ENCODE measurements at regions not wholly inside any gene's neighbourhood (a gene's known extent, or its start where the extent isn't known, plus 50 kb on each side); places are given as distances from the start of the nearest gene placed in this dataset.

DNA sequence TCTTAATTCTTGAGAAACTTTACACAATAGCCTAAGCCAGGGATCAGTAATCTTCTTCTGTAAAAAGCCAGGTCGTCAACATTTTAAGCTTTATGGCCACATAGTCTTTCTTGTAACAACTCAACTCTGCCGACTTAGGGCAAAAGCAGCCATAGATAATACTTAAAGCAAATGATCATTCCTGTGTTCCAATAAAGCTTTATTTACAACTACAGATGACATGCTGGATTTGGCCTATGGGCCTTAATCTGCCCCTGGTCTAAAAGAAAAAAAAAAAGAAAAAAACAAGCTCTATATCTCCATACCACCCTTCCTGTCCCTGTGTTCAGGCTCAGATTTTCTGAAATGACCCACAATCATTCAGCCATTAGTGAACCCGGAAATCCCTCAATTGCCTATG lies 220.3 kb downstream of the ENC1 start:
- ChIA-PET CTCF (interaction anchor here (1.0 to 3.6 kb wide), 3 partner anchors 10 to 221 kb away, joined by 3 to 11 read pairs (median 3); no protein-coding TSS in a partner anchor), POLR2A (no interaction called here)
- H3K4me1 ChIP-seq (ENCODE audit: control insufficient read depth, extremely low read depth, insufficient read depth, low read length), result peaks cover 16% of the 10 kb centered on the region
- no peaks in the 10 kb centered on the region for H4K20me1 ChIP-seq (replicated peaks; ENCODE audit: control insufficient read depth, extremely low read depth, insufficient read depth, low read length)
- H3K4me3 ChIP-seq (replicated peaks in 1 of 3; ENCODE audit: insufficient read depth in 1 of 3, low read depth in 1 of 3, low read length in 3 of 3), result no peak overlapping the region
- H3K9me1 ChIP-seq (replicated peaks; ENCODE audit: control insufficient read depth, extremely low read depth, insufficient read depth, low read length), result no peaks in the 10 kb centered on the region
- no peaks in the 10 kb centered on the region for H3K9me3 ChIP-seq (replicated peaks; ENCODE audit: control insufficient read depth, insufficient read depth, low read length)
- H2AFZ ChIP-seq (ENCODE audit: low read depth, low read length), result no peak overlapping the region
- H3K4me2 ChIP-seq (ENCODE audit: insufficient read depth, low read length), result no peak overlapping the region
- FAIRE-seq, result no peak
- no peak overlapping the region for H3K9ac ChIP-seq (replicated peaks; ENCODE audit: extremely low read depth, insufficient read depth, low read length)
- H3K79me2 ChIP-seq (ENCODE audit: control insufficient read depth, insufficient read depth, low read length), result no peaks in the 10 kb centered on the region
- H3K36me3 ChIP-seq (ENCODE audit: control insufficient read depth in 2 of 2, extremely low read depth in 1 of 2, insufficient read depth in 2 of 2, low read length in 2 of 2), result no peaks in the 10 kb centered on the region
- intact Hi-C loops (cut with micrococcal nuclease) (no loop called here), dilution Hi-C loops (cut with MboI; ENCODE audit: extremely low pct_ligation_motif_present, low sequenced_read_pairs) (no loop called here)
- BruUV-seq (replicated peaks), result no TSS peak
- DNase-seq (ENCODE audit: low read depth, low spot score), result peak; percentile 29
- no peaks in the 10 kb centered on the region for H3K27me3 ChIP-seq (ENCODE audit: control insufficient read depth in 2 of 2, insufficient read depth in 2 of 2, low read length in 2 of 2)
- H3K27ac ChIP-seq (ENCODE audit: insufficient read depth, low read depth, low read length), result no peak overlapping the region
- TF ChIP-seq POLR2AphosphoS5 (IDR thresholded peaks at IDR 0.05; ENCODE audit: insufficient read depth, low read depth, low read length) (no peak), MAX (IDR thresholded peaks at IDR 0.05; ENCODE audit: insufficient read depth, insufficient read length) (no peak), JUN (IDR thresholded peaks at IDR 0.05; ENCODE audit: borderline replicate concordance, insufficient read depth, insufficient read length, low read depth) (no peak), MYC (IDR thresholded peaks at IDR 0.05; ENCODE audit: low read depth, low read length) (no peak), GATA2 (IDR thresholded peaks at IDR 0.05; ENCODE audit: insufficient read depth, insufficient read length, low read depth, low read length) (no peak), EZH2 (IDR thresholded peaks at IDR 0.05; ENCODE audit: borderline replicate concordance, low read depth, low read length, severe bottlenecking) (no peak), POLR2A (IDR thresholded peaks at IDR 0.05; ENCODE audit: low read depth, low read length) (no peak), FOS (IDR thresholded peaks at IDR 0.05; ENCODE audit: borderline replicate concordance, insufficient read depth, low read length) (no peak), CTCF (IDR thresholded peaks at IDR 0.05; ENCODE audit: extremely low read depth in 1 of 2, insufficient read depth in 1 of 2, low read depth in 1 of 2, low read length in 2 of 2) (no peak)

Measured in endothelial cell of umbilical vein (primary cell).